Transverse colon (tissue), 4 donors: ENCODE measurements at regions not wholly inside any gene's neighbourhood (a gene's known extent, or its start where the extent isn't known, plus 50 kb on each side); places are given as distances from the start of the nearest gene placed in this dataset.

ENCODE experiments used
- EP300 ChIP-seq: sonication (generic); formaldehyde crosslinking; IDR thresholded peaks from one replicate; pipeline ENCODE4 v1.6.1; 2017; ENCODE audit warnings: antibody characterized with exemption, low read depth
- POLR2A ChIP-seq: fragments of 450-650 bp; IDR thresholded peaks from one replicate; pipeline ENCODE4 v1.6.1; 2016; ENCODE audit warnings: antibody characterized with exemption, mild to moderate bottlenecking, moderate library complexity
- POLR2AphosphoS5 ChIP-seq, 3 donors: sonication (generic); formaldehyde crosslinking; IDR thresholded peaks; one replicate each; pipeline ENCODE4 v1.6.1; 2016; ENCODE audit warnings: antibody characterized with exemption in 3 of 3
- TF ChIP-seq, protein P1 (sequence below), 5 experiments: fragments of 200-600 bp in 3 of 5; fragments of 450-650 bp in 2 of 5; sonication (generic) in 3 of 5; IDR thresholded peaks; 1 replicate in 2 of 5; 2 replicates in 3 of 5; pipeline ENCODE4 v1.5.1; 2016 to 2017; ENCODE audit warnings: antibody characterized with exemption in 5 of 5, inconsistent platforms in 3 of 5, mild to moderate bottlenecking in 2 of 5, moderate library complexity in 1 of 5

GRCh38 chr13:99045396-99045795 lies 67.5 kb upstream of the DOCK9 start:
- TF ChIP-seq POLR2A (no peak), POLR2AphosphoS5 (IDR thresholded peaks at IDR 0.05) (no peak), EP300 (no peak)
- TF ChIP-seq, protein P1, sequence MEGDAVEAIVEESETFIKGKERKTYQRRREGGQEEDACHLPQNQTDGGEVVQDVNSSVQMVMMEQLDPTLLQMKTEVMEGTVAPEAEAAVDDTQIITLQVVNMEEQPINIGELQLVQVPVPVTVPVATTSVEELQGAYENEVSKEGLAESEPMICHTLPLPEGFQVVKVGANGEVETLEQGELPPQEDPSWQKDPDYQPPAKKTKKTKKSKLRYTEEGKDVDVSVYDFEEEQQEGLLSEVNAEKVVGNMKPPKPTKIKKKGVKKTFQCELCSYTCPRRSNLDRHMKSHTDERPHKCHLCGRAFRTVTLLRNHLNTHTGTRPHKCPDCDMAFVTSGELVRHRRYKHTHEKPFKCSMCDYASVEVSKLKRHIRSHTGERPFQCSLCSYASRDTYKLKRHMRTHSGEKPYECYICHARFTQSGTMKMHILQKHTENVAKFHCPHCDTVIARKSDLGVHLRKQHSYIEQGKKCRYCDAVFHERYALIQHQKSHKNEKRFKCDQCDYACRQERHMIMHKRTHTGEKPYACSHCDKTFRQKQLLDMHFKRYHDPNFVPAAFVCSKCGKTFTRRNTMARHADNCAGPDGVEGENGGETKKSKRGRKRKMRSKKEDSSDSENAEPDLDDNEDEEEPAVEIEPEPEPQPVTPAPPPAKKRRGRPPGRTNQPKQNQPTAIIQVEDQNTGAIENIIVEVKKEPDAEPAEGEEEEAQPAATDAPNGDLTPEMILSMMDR (IDR thresholded peaks at IDR 0.05) = no peak
